GM21619 (cell line): ENCODE measurements at regions not wholly inside any gene's neighbourhood (a gene's known extent, or its start where the extent isn't known, plus 50 kb on each side); places are given as distances from the start of the nearest gene placed in this dataset.

Source experiments
- ATAC-seq: cut with Tn5 transposase; IDR thresholded peaks from one replicate; pipeline ENCODE4 v1.9.1; 2021; ENCODE audit not compliant: unreplicated experiment

DNA sequence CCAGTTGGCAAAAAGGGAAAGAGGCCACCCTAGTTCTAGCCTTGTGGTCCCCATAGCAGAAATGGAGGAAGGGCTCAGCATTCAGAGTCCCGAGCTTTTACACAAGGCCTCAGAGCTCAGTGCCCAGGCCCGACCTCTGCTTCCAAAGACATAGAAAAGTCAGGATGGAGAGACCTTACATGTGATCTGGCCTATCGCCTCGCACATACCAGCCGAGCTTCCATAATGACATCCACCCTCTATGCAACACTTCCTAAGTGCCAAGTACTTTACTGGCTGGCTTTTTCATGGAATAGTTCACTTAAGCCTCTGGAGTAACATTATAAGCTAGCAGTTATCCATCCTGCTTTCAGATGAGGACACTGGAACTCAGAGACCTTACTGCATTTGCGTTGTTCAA is 275.9 kb downstream of the FAM43A start:
- ATAC-seq = no peak

- ATAC-seq = no peak
These were observed 276.4 kb downstream of the FAM43A start for GRCh38 chr3:194962056-194962455.

DNA sequence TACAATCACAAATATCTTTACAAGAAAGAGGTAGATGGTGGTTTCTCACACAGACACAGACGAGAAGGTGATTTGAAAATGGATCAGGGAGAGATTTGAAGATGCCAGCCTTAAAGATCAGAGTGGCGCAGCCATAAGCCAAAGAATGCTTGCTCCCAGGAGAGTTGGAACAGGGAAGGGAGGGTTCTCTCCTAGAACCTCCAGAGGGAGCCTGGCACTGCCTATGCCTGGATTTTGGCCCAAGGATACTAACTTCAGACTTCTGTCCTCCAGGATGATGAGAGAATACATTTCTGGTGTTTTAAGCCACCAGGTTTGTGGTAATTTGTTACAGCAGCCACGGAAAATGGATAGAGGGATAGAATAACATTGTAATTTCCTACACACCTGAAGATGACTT is 279.1 kb downstream of the FAM43A start:
- no peak for ATAC-seq

DNA sequence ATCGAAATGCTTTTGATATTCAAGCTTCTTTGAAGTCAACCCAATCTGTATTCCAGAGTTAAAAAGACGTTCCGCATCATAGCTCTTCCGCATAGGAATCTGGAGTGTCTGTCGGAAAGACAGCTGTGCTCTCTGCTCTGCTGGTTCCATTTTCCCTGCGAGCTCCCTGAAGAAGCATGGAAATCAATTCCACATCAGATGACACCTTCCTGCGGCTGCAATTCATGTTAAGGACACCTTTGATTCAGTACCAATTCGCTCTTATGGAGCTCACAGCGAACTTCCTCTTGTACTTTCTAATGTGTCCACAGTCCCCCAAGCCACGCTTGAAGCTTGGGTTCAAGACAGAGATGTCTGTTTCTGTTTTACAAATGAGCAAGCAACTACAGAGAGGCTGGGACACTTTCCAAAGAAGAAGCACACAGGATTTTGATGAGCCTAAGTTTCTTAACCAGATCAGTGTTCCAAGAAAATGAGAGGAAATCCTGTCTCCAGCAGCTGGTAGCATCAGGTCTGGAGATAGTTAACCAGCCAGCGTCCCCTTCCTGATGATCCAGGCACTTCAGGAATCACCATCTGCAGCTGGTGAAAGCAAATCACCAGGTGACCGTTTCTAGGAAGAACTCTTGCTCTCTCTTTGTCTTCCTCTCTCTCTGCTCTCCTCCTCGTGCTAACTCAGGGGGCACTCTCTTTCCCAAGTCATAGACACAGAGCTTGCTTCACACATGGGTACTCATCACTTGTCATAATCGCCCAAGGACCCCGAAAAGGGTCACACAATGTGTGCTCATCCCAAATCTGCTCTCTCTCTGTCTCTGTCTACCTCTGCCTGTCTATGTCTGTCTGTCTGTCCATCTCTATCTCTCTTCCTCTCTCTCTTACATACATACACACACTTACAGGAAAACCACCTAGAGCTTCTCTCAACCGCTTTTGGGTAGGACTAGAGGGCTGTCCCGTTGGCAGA is 281.8 kb downstream of the FAM43A start:
- no peak for ATAC-seq

GRCh38 chr3:194970066-194970465 is 284.4 kb downstream of the FAM43A start:
- ATAC-seq = no peak

GRCh38 chr3:194971009-194971408 is 285.3 kb downstream of the FAM43A start:
- ATAC-seq = no peak

DNA sequence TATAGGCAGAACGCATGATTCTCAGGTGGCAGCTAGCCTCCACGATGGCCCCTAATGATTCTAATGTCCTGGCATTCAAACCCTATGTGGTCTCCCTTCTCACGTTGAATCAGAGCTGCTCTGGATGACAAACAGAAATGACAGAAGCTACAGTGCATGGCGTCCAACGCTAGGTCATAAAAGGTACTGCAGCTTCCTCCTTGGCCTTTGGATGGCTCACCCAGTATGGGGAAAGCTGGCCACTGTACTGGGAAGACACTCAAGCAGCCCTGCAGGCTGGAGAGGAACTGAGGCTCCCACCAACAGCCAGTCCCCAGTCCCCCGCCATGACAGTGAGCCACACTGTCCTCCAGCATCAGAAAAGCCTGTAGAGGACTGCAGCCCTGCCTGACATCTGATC is 286.3 kb downstream of the FAM43A start:
- ATAC-seq = no peak

DNA sequence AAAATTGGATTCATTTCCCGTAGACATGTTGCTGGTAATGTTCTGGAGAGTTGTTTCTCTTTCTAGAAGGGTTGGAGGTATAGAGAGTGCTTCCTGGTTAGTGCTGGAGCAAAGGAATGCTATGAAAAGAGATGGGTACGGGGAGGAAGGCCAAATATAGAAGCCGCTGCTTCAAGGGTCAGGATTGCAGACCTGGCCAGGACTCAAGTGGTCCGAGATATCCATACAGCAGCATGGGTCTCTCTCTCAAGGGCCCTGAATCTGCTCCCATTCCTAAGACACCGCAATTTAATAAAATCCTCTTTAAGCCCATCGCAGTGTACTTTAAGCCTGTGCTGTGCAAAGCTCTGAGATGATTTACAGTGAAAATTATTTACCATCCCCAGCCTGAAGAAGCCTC is 287.0 kb downstream of the FAM43A start:
- ATAC-seq = no peak

- no peak for ATAC-seq
These were observed 287.8 kb downstream of the FAM43A start for GRCh38 chr3:194973366-194974000.

GRCh38 chr3:194974468-194975135 is 288.9 kb downstream of the FAM43A start:
- no peak for ATAC-seq

GRCh38 chr3:194976049-194976451 is 290.4 kb downstream of the FAM43A start:
- no peak for ATAC-seq

GRCh38 chr3:194976874-194977273 is 291.2 kb downstream of the FAM43A start:
- ATAC-seq = no peak

DNA sequence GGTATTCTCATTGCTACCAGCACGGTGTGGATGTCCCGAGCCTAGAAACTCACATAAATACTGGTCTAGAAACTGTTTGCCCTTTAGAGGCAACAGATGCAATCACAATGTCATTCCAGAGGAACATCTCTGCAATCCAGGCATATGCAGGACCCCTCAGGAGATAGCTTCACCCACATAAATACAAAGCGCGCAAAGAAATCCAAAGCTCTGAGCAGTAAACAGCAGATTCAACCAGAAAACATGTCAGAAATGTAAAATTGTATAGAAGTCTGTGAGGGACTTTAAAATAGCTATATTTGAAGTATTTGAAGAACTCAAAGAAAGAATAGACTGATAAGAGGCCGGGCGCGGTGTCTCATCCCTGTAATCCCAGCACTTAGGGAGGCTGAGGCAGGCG is 291.7 kb downstream of the FAM43A start:
- no peak for ATAC-seq

- no peak for ATAC-seq
These were observed 291.8 kb downstream of the XXYLT1 start for GRCh38 chr3:194979173-194979572.

GRCh38 chr3:194982472-194982871 is 288.5 kb downstream of the XXYLT1 start:
- ATAC-seq = no peak

- no peak for ATAC-seq
These were observed 287.8 kb downstream of the XXYLT1 start for GRCh38 chr3:194983121-194983520.

DNA sequence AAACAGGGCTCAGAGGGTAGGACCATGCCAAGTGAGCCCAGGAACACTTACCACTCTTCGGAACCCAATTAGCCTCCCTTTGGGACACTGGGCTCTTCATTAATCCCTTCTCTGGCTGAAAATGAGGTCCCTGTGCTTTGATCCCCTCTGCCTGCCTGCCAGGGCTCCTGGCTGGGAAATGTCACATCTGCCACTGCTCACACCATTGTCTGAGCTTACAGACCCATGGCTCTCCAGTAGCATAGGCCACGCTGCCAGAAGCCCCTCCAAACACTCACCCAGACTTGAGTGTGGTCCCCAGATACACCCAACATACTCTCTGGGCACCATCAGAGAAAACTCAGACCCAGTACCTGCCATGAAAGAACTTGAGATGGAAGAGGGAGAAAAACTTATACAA is 287.3 kb downstream of the XXYLT1 start:
- no peak for ATAC-seq

DNA sequence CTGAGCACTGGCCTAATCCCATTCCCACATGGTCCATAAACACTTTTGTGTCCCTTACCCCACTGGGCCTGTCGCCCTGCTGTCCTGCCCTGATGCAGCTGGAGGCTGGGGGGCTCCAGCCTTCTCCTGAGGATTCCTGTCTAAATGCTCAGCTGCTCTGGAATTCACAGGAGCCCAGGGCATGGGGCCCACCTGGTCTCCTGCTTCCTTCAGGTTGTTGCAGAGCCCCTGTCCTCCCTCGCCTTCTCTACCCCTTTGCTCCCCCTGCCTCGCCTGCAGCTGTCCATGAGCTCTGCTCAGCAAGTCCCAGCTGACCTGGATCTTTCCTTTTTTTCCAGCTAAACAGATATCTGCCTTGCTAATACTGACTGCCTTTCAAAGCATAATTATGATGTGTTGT is 286.9 kb downstream of the XXYLT1 start:
- ATAC-seq = no peak

DNA sequence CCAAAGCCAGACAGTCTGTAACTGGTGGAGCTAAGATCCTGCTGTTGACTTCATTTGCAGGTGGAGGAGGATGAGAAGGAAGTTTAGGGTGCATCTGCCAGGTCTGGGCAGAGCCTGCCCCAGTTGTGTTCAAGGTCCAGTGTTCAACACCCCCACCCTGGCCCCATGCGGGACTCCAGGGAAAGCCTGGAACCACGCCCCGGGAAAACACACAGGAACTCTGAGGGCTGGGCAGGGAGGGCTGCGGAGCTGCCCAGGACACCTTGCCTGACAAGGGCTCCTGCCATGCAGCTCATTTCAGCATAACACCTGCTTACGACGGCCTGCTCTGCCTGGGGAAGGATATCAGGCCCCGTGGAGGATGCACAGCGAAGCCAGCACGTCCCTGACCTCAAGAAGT is 286.3 kb downstream of the XXYLT1 start:
- no peak for ATAC-seq

DNA sequence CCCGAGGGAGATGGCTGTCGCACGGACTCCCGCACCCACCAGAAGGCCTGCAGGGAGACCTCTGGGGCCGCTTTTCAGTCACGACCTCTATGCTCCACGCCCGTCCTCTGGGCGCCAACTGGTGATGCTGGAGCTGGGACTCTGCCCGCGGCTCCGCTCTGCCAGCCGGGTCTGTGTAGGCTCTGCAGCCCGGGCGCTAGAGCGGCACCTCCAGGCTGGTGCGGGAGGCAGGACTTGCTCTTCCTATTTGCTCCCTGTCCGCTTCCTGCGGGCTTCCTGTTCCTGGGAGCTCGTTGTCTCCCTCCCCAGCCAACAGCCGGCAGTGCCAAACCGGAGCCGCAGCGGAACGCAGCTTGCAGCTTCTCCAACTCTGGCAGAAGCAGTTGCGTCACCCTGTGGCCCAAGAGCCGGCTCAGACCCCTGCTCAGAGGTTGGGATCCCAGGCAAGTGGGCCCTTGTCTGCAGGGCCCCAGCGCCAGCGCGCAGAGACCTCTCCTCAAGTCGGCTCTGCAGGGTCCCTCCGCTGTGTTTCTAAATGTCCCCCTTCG is 285.9 kb downstream of the XXYLT1 start:
- no peak for ATAC-seq

GRCh38 chr3:194986208-194987043 is 284.5 kb downstream of the XXYLT1 start:
- ATAC-seq = no peak
